Body of pancreas (tissue), 4 donors: ENCODE measurements at regions not wholly inside any gene's neighbourhood (a gene's known extent, or its start where the extent isn't known, plus 50 kb on each side); places are given as distances from the start of the nearest gene placed in this dataset.

Source experiments
- POLR2A ChIP-seq, 3 donors: fragments of 450-650 bp; IDR thresholded peaks; one replicate each; pipeline ENCODE4 v1.6.1; 2016; ENCODE audit warnings: antibody characterized with exemption in 3 of 3, mild to moderate bottlenecking in 2 of 3
- TF ChIP-seq, protein P1 (sequence below), 7 experiments: fragments of 450-650 bp in 4 of 7; fragments of 200-600 bp in 3 of 7; sonication (generic) in 3 of 7; IDR thresholded peaks; one replicate each; pipeline ENCODE4 v1.5.1; 2016 to 2019; ENCODE audit warnings: antibody characterized with exemption in 7 of 7

DNA sequence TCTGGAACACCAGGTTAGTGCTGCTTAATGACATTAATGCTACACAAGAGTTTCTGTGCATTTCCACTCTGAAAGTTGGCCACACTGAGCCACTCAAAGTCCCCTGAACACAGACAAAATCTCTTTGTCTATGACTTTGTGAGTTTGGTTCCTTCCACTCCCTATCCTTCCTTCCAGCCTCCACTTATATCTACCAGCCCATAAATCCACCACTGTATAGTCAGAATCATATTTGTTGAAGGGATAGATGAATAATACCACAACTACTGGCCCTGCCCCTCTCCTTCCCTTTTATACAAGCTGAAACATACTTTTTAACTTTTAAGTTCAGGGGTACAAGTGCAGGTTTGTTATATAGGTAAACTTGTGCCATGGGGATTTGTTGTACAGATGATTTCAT, 127.5 kb downstream of the ABHD5 start:
- TF ChIP-seq, protein P1, sequence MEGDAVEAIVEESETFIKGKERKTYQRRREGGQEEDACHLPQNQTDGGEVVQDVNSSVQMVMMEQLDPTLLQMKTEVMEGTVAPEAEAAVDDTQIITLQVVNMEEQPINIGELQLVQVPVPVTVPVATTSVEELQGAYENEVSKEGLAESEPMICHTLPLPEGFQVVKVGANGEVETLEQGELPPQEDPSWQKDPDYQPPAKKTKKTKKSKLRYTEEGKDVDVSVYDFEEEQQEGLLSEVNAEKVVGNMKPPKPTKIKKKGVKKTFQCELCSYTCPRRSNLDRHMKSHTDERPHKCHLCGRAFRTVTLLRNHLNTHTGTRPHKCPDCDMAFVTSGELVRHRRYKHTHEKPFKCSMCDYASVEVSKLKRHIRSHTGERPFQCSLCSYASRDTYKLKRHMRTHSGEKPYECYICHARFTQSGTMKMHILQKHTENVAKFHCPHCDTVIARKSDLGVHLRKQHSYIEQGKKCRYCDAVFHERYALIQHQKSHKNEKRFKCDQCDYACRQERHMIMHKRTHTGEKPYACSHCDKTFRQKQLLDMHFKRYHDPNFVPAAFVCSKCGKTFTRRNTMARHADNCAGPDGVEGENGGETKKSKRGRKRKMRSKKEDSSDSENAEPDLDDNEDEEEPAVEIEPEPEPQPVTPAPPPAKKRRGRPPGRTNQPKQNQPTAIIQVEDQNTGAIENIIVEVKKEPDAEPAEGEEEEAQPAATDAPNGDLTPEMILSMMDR (IDR thresholded peaks at IDR 0.05), result no peak
- no peak for TF ChIP-seq POLR2A (IDR thresholded peaks at IDR 0.05)
